ENCODE measurements at regions not wholly inside any gene's neighbourhood (a gene's known extent, or its start where the extent isn't known, plus 50 kb on each side); places are given as distances from the start of the nearest gene placed in this dataset.
"Not testable (repeated sequence)": the region's sequence is repeated elsewhere in the genome, so short reads cannot be mapped to it uniquely, and the experiment has no call there.

GRCh38 chr10:34058845-34059614 lies 724.6 kb upstream of the NRP1 start:
- no peaks in the 10 kb centered on the region for H3K27me3 ChIP-seq
- no peaks in the 10 kb centered on the region for H3K4me1 ChIP-seq
- no peak for TF ChIP-seq POLR2AphosphoS5 (IDR thresholded peaks at IDR 0.05)
- no peak for TF ChIP-seq EP300 (IDR thresholded peaks at IDR 0.05)
- no peak for TF ChIP-seq POLR2A (IDR thresholded peaks at IDR 0.05)
- TF ChIP-seq CTCF (IDR thresholded peaks at IDR 0.05), result no peak
- DNase-seq, result no peak
- no peaks in the 10 kb centered on the region for H3K36me3 ChIP-seq
- WGBS, 2 donors, result 72% methylated on average over 11 of the region's 11 CpGs
- H3K27ac ChIP-seq, result peak overlapping the region in 2 of 4 donors; percentile 23 to 29
- H3K4me3 ChIP-seq, result no peak overlapping the region
- intact Hi-C loops (cut with DNase I), result no loop called here
- H3K9me3 ChIP-seq, result peaks cover 0 to 11% (median under 1%) of the 10 kb centered on the region in 4 donors

GRCh38 chr10:34055410-34055985 lies 721.0 kb upstream of the NRP1 start:
- WGBS, 2 donors, result 97% methylated on average over 38 of the region's 38 CpGs
- H3K9me3 ChIP-seq; H3K4me1 ChIP-seq; H3K27ac ChIP-seq; intact Hi-C loops (cut with DNase I); H3K27me3 ChIP-seq; DNase-seq; H3K36me3 ChIP-seq; H3K4me3 ChIP-seq: not testable (repeated sequence)

GRCh38 chr10:34049887-34050286 lies 715.4 kb upstream of the NRP1 start:
- intact Hi-C loops (cut with DNase I), result no loop called here
- no peak for TF ChIP-seq POLR2A (IDR thresholded peaks at IDR 0.05)
- TF ChIP-seq CTCF (IDR thresholded peaks at IDR 0.05), result no peak
- no peak for TF ChIP-seq POLR2AphosphoS5 (IDR thresholded peaks at IDR 0.05)
- TF ChIP-seq EP300 (IDR thresholded peaks at IDR 0.05), result no peak
- no peaks in the 10 kb centered on the region for H3K9me3 ChIP-seq

GRCh38 chr10:34049469-34049868 lies 715.0 kb upstream of the NRP1 start:
- H3K36me3 ChIP-seq, result no peaks in the 10 kb centered on the region
- TF ChIP-seq POLR2A (IDR thresholded peaks at IDR 0.05) (no peak), POLR2AphosphoS5 (IDR thresholded peaks at IDR 0.05) (no peak), CTCF (IDR thresholded peaks at IDR 0.05) (no peak), EP300 (IDR thresholded peaks at IDR 0.05) (no peak)
- H3K4me1 ChIP-seq, result no peaks in the 10 kb centered on the region
- intact Hi-C loops (cut with DNase I), result no loop called here
- no peaks in the 10 kb centered on the region for H3K9me3 ChIP-seq
- no peaks in the 10 kb centered on the region for H3K27me3 ChIP-seq
- WGBS, 2 donors, result 71 to 82% methylated on average over 3 of the region's 3 CpGs
- no peak for DNase-seq
- no peak overlapping the region for H3K27ac ChIP-seq
- H3K4me3 ChIP-seq, result no peak overlapping the region

More at GRCh38 chr10:34049887-34050286, 715.4 kb upstream of the NRP1 start:
- no peak for DNase-seq
- Histone ChIP-seq H3K27me3 (no peaks in the 10 kb centered on the region), H3K36me3 (no peaks in the 10 kb centered on the region), H3K4me3 (no peak overlapping the region), H3K27ac (no peak overlapping the region), H3K4me1 (no peaks in the 10 kb centered on the region)
- 55 to 64% methylated on average over 9 of the region's 9 CpGs for WGBS, 2 donors

- WGBS, 2 donors, result 95 to 96% methylated on average over 7 of the region's 7 CpGs
- no peak for TF ChIP-seq POLR2A (IDR thresholded peaks at IDR 0.05)
- no peak for TF ChIP-seq CTCF (IDR thresholded peaks at IDR 0.05)
- no peak for TF ChIP-seq POLR2AphosphoS5 (IDR thresholded peaks at IDR 0.05)
- TF ChIP-seq EP300 (IDR thresholded peaks at IDR 0.05), result no peak
- no peaks in the 10 kb centered on the region for H3K27me3 ChIP-seq
- H3K4me1 ChIP-seq, result no peaks in the 10 kb centered on the region
- intact Hi-C loops (cut with DNase I), result no loop called here
- H3K36me3 ChIP-seq, result no peaks in the 10 kb centered on the region
- DNase-seq, result no peak
- no peak overlapping the region for H3K4me3 ChIP-seq
- no peak overlapping the region for H3K27ac ChIP-seq
- H3K9me3 ChIP-seq, result no peaks in the 10 kb centered on the region
Observed at GRCh38 chr10:34047389-34047788, 712.9 kb upstream of the NRP1 start.

All from sigmoid colon (tissue), 6 donors.